Mesothelial cell of epicardium (in vitro differentiated cells): ENCODE measurements at regions not wholly inside any gene's neighbourhood (a gene's known extent, or its start where the extent isn't known, plus 50 kb on each side); places are given as distances from the start of the nearest gene placed in this dataset.

ENCODE experiments used
- DNase-seq, 2 experiments: peaks; one replicate each; pipeline ENCODE4 v3.0.0; 2021; ENCODE audit warnings: low spot score in 2 of 2; ENCODE audit not compliant: unreplicated experiment in 2 of 2
- H3K27ac Mint-ChIP-seq: 2 replicates; pipeline ENCODE4 v1.8.0; 2021; ENCODE audit warnings: mixed read lengths
- H3K27me3 Mint-ChIP-seq: 2 replicates; pipeline ENCODE4 v1.8.0; 2021; ENCODE audit warnings: low read depth, mixed read lengths
- H3K36me3 Mint-ChIP-seq: 2 replicates; pipeline ENCODE4 v1.8.0; 2021; ENCODE audit warnings: mixed read lengths
- H3K4me1 Mint-ChIP-seq: 2 replicates; pipeline ENCODE4 v1.8.0; 2021; ENCODE audit warnings: mixed read lengths
- H3K4me3 Mint-ChIP-seq: 2 replicates; pipeline ENCODE4 v1.8.0; 2021; ENCODE audit warnings: mild to moderate bottlenecking, moderate library complexity, mixed read lengths
- H3K9me3 Mint-ChIP-seq: 2 replicates; pipeline ENCODE4 v1.8.0; 2021; ENCODE audit warnings: mixed read lengths
- CTCF ChIP-seq: fragments of 200-600 bp; sonication (generic); IDR thresholded peaks from one replicate; pipeline ENCODE4 v1.5.0; 2021; ENCODE audit warnings: antibody characterized with exemption; ENCODE audit not compliant: unreplicated experiment

- Mint-ChIP-seq H3K4me3 (no peak overlapping the region), H3K27ac (peak overlapping the region; percentile 70), H3K27me3 (peaks cover 22% of the 10 kb centered on the region), H3K9me3 (peaks cover 5% of the 10 kb centered on the region), H3K36me3 (no peaks in the 10 kb centered on the region), H3K4me1 (peaks cover 11% of the 10 kb centered on the region)
- no peak for TF ChIP-seq CTCF
- no peak for DNase-seq
Observed at GRCh38 chr22:35204807-35205775, 52.2 kb upstream of the HMGXB4 start.

DNA sequence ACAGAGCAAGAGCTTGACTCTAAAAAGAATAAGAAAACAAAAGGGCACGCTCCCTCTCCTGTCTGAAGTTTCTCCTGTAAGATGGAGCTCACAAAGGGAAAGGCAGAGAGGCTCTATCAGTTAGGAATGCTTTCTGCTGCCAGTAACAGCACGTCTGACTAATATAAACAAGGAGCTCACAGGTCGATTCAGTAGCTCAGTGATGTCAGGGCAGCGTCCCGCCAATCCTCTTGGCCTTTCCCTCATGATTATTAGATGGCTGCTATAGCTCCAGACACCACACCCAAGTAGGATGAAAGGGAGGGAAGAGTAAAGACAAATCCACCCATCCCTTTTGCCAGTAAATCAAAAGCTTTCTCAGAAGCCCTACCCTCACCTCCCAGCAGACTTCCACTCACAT, 51.3 kb upstream of the HMGXB4 start:
- H3K36me3 Mint-ChIP-seq: no peaks in the 10 kb centered on the region
- no peak overlapping the region for H3K4me3 Mint-ChIP-seq
- TF ChIP-seq CTCF: no peak
- peaks cover 11% of the 10 kb centered on the region for H3K4me1 Mint-ChIP-seq
- peaks cover 17% of the 10 kb centered on the region for H3K27me3 Mint-ChIP-seq
- no peak for DNase-seq
- no peak overlapping the region for H3K27ac Mint-ChIP-seq
- H3K9me3 Mint-ChIP-seq: peaks cover 5% of the 10 kb centered on the region

DNA sequence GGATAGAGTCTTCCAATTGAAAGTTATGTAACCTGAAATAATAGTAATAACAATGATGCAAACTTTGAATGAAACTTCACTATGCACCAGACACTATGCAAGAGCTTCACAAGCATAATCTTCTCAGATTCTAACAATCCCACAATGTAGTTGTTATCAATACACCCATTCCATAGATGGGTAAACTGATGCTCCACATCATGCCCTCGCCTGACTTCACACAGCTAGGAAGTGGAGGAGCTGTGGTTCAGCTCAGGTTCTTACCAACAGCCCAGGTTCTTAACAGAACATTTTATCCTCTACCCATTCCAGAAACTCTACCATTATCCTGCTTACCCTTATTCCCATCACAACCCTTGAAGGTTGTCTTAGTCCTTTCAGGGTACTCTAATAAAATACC, 50.4 kb upstream of the HMGXB4 start:
- H3K36me3 Mint-ChIP-seq: no peaks in the 10 kb centered on the region

More for the DNA sequence above, 50.4 kb upstream of the HMGXB4 start:
- Mint-ChIP-seq H3K4me3 (no peak overlapping the region), H3K4me1 (peaks cover 16% of the 10 kb centered on the region), H3K27me3 (peaks cover 20% of the 10 kb centered on the region), H3K9me3 (no peaks in the 10 kb centered on the region), H3K27ac (no peak overlapping the region)
- no peak for TF ChIP-seq CTCF
- DNase-seq: no peak
